Mesenteric fat pad (tissue), 1 donor: ENCODE measurements at regions not wholly inside any gene's neighbourhood (a gene's known extent, or its start where the extent isn't known, plus 50 kb on each side); places are given as distances from the start of the nearest gene placed in this dataset.
"Not testable (repeated sequence)": the region's sequence is repeated elsewhere in the genome, so short reads cannot be mapped to it uniquely, and the experiment has no call there.

Experiments
- DNase-seq: peaks from one replicate; pipeline ENCODE4 v3.0.0-alpha.2; 2020; ENCODE audit warnings: low spot score
- donor health status: DM: yes; HTN: yes; CAD: no.

DNA sequence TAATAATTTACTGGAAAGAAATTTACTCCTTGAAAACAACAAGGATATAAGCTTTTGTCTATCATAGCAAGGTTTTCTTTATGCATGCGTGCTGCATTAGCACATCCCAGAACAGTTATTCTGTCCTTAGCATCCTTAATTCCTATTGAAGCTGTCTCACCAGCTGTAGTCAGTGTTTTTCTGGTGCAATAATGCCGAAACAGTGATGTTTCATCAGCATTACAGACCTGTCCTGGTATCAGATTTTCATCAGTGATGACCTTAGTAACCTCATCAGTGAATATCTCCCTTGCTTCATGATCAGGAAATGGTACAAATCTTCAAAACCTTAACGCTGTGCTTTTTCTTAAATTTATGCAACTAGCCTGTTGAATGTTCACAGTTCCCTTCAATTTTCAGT, 264.7 kb upstream of the STARD13 start:
- DNase-seq = no peak

DNA sequence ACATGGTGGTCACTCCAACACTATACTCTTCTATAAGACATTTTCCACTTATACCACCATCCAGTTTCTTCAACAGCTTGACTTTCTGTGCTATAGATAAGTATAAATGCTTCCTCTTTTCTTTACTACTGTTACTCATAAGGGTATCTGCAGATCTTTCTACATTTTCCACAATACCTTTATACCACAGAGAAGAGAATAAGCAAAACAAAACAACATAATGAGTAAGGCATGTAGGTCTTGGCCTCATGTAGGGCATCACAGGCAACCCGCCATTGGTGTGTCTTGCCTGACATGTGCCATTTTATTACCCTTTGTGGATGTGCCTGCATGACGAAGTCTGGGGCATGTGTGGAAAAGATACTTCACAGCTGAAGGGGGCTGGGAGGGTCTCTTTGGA, 265.3 kb upstream of the STARD13 start:
- no peak for DNase-seq

DNA sequence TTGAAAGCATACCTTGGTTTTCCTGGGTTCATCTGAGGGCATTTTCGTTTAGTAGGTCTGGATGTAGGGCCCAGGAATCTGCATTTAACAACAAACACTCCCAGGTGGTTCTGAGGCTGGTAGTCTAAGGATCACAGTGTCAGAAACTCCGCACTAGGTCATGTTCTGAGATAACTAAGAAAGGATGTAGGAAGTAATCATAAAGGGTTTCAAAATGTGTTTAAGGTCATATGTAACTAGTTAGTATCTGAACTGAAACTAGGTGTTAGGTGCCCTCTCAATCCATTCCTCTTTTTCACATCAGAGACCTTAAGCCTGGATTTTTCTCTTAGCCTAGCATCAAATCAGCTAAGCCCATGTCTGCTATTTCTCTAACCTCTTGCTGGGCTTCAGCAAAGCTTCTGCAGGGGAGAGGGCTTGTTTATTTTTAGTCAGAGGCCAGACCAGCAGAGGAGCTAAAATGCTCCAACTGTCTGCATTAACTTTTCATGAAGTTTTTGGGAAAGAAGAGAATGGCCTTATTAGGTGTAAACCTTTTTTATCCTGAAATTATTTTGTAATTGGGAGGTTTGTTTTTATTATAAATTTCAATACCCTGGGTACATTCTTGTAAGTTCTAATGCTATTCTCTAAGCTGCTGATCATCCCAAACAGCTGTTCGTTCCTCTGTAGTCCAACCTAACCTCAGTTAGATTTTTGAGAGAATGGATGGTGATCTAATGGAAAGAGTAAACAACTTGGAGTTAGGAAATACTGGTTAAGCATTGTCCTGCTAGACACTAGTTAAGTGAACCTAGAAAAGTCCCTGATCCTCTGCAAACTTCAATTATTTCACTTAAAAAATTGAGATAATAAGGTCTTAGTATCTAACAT, 262.8 kb upstream of the RFC3 start:
- DNase-seq = no peak

DNA sequence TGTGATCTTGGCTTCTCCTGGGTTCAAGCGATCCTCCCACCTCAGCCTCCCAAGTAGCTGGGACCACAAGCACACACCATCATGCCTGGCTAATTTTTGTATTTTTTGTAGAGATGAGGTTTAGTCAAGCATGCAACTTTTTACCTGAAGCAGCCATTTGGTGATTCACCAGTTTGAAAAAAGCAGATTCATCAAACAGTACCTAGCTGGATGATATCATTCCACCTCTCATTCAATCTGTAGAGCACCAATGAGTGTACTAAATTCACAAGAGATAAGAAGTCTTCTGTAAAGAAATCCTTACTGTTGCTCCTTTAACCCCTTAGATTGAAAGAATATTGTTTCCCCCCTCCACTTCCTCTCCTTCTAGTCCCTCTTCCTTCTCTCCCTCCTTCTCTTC, 261.1 kb upstream of the RFC3 start:
- DNase-seq = no peak

DNA sequence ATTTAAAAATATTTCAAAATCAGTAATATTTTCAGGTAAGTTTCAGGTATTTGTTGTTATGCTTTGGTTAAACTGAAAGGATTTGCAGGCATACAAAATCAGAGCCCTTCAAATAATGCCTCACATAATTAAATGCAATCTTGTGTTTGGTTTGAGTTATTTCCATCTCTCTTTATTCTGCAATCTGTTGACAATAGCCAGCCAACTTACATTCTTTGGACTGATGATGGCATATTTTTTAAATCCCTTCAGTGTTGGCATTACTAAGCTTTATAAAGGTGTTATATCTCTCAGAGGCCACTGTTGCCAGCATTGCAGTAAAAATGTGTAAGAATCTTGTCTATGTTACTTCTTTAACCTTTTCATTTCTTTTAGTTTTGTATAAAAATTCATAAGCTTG, 257.2 kb upstream of the RFC3 start:
- DNase-seq = no peak

DNA sequence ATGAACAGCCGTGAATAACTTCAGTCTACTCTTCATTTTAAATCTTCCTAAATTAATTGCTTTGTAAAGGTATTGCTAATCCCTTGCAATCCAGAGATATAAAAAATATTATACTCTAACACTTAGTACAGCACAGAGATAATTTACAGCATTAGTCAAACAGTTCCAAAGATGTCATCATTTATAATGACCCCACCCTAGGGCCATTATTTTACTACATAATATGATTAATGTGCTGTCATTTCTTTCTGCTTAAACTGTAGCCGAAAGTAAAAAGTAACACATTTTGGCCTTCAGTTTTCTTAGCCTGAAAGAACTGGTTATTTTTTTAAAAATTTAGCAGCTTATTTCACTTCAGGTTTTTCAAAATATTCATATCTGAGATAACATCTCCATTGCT, 256.3 kb upstream of the RFC3 start:
- no peak for DNase-seq

DNA sequence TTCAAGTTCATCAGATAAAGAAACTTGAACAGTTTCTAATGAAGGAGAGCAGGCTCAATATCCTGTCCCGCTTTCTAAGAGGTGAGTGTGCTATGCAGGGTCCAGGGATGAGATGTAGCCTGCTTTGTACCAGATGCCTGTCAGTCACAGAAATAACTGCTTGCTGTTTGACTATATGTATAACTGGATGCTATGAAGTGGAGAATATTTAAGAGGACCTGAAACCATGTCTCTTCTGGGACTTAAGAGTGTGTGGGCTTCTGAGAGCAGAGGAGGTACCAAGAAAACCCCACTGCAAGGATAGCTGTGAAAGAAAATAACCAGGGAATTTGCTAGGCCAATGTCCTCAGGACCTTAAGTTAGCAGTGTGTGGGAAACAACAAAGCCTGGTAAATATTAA, 246.3 kb upstream of the RFC3 start:
- DNase-seq = no peak

DNA sequence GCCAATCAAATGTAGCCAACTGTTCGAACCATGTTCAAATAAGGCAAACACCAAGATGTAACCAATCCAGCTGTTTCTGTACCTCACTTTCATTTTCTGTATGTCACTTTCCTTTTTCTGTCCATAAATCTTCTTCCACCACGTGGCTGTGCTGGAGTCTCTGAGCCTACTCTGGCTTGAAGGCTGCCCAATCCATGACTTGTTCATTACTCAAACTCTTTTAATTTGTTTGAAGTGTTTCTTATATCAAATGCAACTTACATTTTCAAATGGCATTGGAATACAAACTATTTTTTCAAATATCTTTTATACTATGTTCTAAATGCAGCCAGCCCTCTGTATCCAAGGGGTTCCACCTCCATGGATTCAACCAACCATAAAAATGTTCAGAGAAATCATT, 245.6 kb upstream of the RFC3 start:
- not testable (repeated sequence) for DNase-seq

DNA sequence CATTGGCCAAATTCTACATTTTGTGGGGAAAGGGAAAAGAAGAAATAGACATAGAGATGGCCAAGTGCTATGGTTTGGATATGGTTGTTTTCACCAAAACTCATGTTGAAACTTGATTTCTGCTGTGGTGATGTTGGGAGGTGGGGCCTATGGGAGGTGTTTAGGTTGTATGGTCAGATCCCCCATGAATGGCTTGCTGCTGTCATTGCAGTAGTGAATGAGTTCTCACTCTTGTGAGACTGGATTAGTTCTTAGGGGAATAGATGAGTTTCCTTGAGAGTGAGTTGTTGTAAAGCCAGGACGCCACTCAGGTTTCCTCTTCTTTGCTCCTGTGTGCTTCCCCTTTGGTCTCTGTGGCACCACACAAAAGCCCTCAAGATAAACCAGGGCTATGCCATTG, 242.6 kb upstream of the RFC3 start:
- DNase-seq = no peak

DNA sequence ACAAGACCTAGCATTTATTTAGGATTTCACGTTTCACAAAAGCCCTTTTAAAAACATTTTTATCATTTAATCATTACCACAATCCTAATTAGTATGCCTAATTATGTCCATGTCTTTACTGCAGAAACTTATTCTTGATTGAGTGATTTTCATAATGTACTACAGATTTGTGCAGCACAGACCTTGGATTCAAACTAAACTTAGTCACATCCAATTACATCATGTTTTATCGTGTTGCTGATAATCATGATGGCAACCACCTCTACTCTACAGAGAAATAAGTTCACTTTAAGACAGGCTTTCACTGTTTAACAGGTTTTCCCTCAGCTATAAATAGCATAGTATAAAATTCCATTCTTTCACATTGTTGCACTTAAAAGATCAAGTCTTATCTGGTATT, 240.9 kb upstream of the RFC3 start:
- no peak for DNase-seq

DNA sequence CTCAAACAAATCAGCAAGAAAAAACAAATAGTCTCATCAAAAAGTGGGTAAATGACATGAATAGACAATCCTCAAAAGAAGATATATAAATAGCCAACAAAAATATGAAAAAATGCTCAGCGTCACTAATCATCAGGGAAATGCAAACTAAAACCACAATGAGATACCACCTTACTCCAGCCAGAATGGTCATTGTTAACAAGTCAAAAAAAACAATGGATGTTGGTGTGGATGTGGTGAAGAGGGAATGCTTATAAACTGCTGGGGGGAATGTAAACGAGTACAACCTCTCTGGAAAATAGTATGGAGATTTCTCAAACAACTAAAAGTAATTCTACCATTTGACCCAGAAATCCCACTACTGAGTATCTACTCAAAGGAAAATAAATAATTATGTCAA, 239.2 kb upstream of the RFC3 start:
- DNase-seq = no peak

DNA sequence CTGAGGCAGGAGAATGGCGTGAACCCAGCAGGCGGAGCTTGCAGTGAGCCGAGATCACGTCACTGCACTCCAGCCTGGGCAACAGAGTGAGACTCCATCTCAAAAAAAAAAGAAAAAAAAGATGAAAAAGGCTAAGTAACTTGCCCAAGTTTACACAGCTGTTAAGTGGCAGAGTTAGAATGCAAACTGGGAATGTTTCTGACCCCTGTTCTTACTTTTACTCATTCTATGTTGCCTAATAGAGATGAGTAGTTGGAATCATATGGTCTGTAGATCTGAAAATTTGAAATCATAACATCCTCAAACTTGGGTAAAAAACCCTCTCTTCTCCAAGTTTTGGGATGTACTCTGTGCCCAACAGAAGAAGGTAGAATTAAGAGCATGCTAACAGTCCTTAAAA, 235.8 kb upstream of the RFC3 start:
- no peak for DNase-seq

DNA sequence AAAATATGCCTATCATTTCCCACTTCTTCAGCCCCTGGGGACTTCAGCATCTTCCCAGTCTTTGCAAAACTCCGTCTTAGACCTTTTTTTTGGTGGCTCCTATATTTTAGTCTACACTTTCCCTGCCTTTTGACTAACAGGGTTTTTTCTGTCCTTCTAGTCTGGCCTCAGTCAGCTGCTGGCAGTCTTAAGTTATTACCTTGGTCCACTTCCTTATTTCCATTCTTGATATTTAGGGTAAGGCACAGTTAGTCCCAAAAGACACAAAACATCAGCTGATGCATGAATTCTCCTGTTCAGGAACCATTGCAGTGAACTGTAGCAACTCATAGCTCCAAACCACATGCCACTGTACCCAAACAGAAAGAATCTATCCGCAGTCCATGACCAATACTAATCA, 234.6 kb upstream of the RFC3 start:
- no peak for DNase-seq

DNA sequence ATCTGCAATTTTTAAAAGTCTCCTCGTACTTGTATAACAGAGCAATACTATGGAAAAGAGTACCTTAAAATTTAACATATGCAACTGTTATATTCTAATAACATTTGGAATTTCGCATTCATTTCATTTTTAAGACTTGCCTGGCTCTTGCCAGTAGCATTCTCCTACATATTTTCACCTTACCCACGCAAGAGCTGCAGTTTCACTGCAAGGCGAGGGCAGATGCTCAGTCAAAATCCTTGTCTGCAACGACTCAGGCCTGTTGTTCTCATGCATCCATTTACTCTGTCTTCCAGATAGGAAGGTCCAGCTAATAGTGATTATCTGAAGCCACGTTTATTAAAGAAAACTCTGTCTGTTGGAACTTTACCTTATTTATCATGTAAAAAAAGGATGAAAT, 227.0 kb upstream of the RFC3 start:
- DNase-seq = no peak

DNA sequence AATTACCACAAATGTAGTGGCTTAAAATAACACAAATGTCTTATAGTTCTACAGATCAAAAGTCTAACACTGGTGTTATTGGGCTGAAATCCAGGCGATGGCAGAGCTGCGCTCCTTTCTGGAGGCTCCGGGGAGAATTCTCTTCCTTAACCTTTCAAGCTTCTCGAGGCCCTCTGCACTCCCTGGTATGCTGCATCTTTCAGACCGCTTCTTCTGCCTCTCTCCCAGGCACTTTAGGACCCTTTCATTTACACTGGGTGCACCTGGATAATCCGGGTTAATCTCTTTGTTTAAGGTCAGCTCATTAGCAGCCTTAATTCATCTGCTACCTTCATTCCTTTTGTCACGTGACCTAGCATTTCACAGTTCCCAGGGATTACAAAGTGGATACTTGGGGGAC, 211.3 kb upstream of the RFC3 start:
- DNase-seq = no peak

DNA sequence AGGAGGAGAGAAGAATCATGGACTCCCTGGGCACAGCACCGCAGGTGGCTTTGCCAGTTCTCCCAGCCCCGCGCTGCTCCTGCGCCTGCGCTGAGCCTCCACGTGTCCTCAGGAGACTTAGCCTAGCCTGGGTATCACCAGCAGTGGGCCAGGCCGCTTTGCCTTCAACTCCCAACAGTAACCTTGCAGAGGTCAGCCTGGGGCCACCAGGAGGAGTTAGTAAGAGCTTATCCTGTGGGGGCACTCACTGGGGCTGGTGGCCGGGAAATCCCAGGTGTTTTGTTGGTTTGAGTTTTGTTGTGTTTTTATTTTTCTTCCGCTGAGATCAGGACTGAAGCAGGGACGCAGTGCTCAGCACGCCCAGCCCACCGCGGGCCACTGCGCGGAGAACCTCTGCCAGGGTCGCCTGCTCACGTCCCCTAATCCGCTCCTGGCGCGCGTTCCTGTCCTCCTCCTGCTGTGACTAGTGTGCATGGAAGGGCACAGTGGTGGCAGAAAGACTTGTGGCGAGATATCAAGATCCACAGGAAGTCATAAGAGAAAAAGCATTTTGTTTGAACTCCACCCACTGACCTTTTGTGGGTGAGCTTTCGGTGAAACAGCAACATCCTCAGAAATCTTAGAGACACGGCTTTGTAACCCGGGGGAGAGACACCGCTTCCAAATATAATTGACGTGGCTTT, 207.4 kb upstream of the RFC3 start:
- DNase-seq = no peak

DNA sequence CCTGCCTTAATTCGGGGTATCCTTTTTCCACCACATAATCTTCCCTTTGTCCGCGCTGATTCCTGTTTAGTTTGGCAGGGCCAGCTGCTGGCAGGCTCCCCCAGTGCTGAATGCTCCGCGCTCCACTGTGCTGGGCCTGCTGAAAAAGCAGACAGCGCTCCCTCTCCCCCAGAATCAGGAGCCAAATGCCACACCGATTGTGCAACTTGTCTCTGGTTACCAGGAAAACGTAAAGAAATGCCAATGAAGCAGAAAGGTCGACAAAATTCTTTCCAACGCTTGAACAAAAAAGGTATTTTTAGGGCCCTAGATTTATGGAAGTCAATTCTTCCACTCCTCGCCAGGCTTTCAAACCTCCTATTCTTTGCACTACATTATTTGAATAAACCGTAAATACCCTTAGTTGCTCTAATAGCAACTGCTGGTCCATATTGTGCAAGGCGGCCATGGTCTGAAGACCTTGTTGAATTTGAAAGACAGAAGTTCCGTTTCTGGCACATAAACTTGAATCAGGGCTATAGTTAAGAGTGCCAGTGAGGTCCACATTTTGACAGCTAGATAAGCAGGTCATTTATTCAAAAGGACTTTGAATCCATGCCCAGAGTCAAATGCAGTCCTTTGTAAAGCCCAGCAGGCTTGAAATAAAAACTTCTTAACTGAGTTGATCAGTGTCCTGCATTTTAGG, 206.7 kb upstream of the RFC3 start:
- no peak for DNase-seq

DNA sequence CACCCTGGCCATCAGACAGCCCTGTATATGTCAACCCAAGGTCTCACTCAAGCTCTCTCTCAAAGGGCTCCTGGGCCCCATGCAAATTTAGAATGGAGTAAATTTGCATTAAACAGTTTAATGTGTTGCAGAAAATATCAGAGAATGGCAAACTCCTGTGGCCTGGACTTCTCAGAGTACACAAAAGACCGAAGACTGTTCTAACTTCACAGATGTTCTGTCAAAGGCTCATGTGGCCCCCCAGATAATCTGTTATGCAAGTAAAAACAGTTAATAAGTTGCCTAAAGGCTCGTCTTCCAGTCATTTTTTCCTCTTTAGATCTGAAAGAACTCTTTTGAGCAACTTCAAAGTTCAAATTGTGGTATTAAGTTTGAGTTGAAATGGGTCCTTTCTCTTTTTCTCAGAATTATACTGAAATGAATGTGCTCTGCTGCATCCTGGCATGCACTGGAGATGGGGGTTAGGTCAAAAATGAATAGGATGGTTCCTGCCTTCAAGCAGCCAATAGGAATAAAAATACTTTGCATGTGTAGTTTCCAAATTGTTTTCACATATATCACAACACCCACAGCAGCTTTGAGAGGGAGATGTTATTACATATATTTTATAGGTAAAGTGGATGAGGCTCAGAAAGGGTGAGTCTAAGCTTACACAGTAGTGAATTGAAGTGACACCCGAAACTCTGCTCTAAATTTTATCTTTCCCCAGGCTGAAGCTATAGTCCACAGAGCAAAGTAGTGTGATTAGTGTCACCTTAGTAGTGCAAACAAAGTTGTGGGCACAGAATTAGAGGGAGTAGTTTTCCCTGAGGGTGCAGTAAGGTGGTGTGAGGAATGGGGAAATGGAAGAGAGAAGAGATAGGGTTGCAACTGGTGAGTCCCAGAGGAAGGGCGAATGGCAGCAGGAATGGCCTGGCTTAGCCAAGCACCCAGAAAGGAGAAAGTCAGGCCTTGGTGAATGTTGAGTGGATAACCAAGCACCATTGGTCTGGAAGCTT, 205.0 kb upstream of the RFC3 start:
- DNase-seq = no peak

DNA sequence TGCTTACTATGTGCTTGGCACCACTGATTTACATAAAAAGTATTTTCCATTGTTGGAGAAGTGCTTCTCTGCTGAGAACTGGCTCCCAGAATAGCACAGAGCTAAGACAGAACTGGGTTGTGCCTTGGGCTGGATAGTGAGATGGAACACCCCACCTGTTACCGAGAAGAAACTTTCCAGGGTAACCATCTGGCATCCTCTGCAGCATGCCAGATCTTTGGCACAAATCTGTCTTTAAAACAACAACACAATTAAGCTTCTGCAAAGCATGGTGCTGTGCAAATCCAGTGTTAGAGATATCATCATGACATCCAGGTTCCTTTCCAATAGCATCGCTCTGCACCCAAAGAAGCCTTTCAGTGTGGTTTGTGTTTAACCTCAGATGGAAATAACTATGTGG, 202.5 kb upstream of the RFC3 start:
- DNase-seq = no peak

DNA sequence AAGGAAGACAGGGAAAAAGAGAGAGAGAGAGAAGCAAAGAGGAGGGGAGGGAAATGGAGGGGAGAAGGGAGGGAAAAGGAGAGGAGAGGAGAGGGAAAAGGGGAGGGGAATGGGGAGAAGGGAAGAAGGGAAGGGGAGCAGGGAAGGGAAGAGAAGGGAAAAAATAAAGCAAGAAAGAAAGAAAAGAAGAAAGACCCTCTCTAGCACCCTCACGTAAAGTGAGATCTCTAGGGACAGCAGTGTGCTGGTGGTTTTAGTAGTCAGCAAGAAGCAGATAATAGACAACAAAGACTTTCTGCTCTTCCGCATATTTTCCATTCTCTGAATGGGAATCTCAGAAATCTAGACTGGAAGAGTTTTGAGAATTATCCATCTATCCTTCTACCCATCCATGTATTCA, 201.8 kb upstream of the RFC3 start:
- DNase-seq = no peak

DNA sequence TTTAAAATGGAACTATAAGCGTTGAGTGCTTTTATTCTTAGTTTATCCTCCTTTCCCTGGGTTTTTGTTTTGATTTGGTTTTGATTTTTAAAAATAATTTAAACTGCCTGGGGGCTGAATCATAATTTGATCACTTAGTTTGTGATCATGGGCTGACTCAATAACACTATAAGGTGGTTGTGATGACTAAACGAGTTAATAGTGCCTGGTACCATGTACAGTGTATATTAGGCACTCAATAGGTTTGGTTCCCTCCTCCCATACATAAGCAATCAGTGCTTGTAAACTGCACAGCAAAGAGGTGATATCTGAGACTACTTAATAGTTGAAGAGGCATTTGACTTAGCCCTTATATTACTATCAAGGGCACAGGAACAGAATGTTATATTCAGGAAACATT, 200.9 kb upstream of the RFC3 start:
- no peak for DNase-seq
